H1 (cell line): ENCODE measurements at regions not wholly inside any gene's neighbourhood (a gene's known extent, or its start where the extent isn't known, plus 50 kb on each side); places are given as distances from the start of the nearest gene placed in this dataset.

ENCODE experiments used
- EZH2 ChIP-seq: fragments of 200-600 bp; sonication (generic); IDR thresholded peaks from 2 replicates; pipeline ENCODE4 v1.7.1; 2012; ENCODE audit warnings: low read depth, mild to moderate bottlenecking, moderate library complexity, low read length, inconsistent platforms; ENCODE audit not compliant: severe bottlenecking
- POLR2A ChIP-seq, 2 experiments: IDR thresholded peaks; 1 replicate in 1 of 2; 2 replicates in 1 of 2; pipeline ENCODE4 v1.6.1; 2011; ENCODE audit warnings: low read depth in 2 of 2, low read length in 2 of 2, mild to moderate bottlenecking in 2 of 2; ENCODE audit errors: control extremely low read depth in 1 of 2
- POLR2AphosphoS5 ChIP-seq: IDR thresholded peaks from 2 replicates; pipeline ENCODE4 v1.6.1; 2011; ENCODE audit warnings: low read depth, low read length
- RFX5 ChIP-seq: IDR thresholded peaks from 2 replicates; pipeline ENCODE4 v1.6.1; 2011; ENCODE audit warnings: low read depth, low read length, improper control_type of control experiment, borderline replicate concordance
- SP1 ChIP-seq: IDR thresholded peaks from 2 replicates; pipeline ENCODE4 v1.6.1; 2011; ENCODE audit warnings: low read depth, low read length
- SUZ12 ChIP-seq: fragments of 200-600 bp; sonication (generic); IDR thresholded peaks from 2 replicates; pipeline ENCODE4 v1.6.1; 2012; ENCODE audit warnings: mild to moderate bottlenecking, inconsistent platforms, low read length, moderate library complexity, mixed read lengths
- YY1 ChIP-seq: IDR thresholded peaks from 2 replicates; pipeline ENCODE4 v1.6.1; 2011; ENCODE audit warnings: low read depth, mild to moderate bottlenecking, low read length
- TF ChIP-seq, protein P1 (sequence below), 3 experiments: IDR thresholded peaks; 1 replicate in 2 of 3; 2 replicates in 1 of 3; pipeline versions ENCODE4 v1.5.1 to v1.6.1; 2011; ENCODE audit warnings: low read length in 3 of 3, mild to moderate bottlenecking in 3 of 3, inconsistent platforms in 2 of 3, low read depth in 1 of 3, moderate library complexity in 1 of 3; ENCODE audit not compliant: insufficient read depth in 1 of 3; ENCODE audit errors: control extremely low read depth in 1 of 3
- TF ChIP-seq, protein P2 (sequence below): IDR thresholded peaks from 2 replicates; pipeline ENCODE4 v1.6.1; 2012; ENCODE audit warnings: inconsistent platforms

DNA sequence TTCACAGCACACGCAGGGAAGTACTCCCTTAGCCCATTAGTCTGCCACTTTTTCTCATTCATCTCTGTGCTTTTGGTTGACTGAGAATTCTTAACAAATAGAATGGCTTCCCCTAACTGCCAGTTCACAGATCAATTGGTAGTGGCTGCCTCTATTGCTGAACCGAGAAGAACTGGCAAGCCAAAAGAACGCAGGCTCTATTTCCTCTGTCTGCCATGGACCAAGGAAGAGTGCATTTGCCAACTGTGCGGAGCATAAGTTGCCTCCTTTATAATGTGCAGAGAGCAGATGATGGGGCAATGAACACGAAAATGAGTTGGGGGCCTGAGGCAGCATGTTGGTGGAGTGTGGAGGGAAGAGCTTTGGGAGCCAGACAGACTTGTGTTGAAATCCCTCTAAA lies 483.1 kb upstream of the CAMK1G start:
- TF ChIP-seq, protein P1, sequence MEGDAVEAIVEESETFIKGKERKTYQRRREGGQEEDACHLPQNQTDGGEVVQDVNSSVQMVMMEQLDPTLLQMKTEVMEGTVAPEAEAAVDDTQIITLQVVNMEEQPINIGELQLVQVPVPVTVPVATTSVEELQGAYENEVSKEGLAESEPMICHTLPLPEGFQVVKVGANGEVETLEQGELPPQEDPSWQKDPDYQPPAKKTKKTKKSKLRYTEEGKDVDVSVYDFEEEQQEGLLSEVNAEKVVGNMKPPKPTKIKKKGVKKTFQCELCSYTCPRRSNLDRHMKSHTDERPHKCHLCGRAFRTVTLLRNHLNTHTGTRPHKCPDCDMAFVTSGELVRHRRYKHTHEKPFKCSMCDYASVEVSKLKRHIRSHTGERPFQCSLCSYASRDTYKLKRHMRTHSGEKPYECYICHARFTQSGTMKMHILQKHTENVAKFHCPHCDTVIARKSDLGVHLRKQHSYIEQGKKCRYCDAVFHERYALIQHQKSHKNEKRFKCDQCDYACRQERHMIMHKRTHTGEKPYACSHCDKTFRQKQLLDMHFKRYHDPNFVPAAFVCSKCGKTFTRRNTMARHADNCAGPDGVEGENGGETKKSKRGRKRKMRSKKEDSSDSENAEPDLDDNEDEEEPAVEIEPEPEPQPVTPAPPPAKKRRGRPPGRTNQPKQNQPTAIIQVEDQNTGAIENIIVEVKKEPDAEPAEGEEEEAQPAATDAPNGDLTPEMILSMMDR (IDR thresholded peaks at IDR 0.05; ENCODE audit: control extremely low read depth in 1 of 3, insufficient read depth in 1 of 3, low read depth in 1 of 3, low read length in 3 of 3): no peak
- TF ChIP-seq POLR2A (IDR thresholded peaks at IDR 0.05; ENCODE audit: control extremely low read depth in 1 of 2, low read depth in 2 of 2, low read length in 2 of 2): no peak
- TF ChIP-seq SUZ12: no peak
- TF ChIP-seq YY1: no peak
- no peak for TF ChIP-seq POLR2AphosphoS5
- TF ChIP-seq, protein P2, sequence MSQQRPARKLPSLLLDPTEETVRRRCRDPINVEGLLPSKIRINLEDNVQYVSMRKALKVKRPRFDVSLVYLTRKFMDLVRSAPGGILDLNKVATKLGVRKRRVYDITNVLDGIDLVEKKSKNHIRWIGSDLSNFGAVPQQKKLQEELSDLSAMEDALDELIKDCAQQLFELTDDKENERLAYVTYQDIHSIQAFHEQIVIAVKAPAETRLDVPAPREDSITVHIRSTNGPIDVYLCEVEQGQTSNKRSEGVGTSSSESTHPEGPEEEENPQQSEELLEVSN: no peak
- TF ChIP-seq SP1: no peak
- TF ChIP-seq RFX5: no peak
- no peak for TF ChIP-seq EZH2
